HepG2 (cell line): ENCODE measurements at regions not wholly inside any gene's neighbourhood (a gene's known extent, or its start where the extent isn't known, plus 50 kb on each side); places are given as distances from the start of the nearest gene placed in this dataset.

ENCODE experiments used
- ATAC-seq: fragments of 200-7000 bp; cut with Tn5 transposase; 3 replicates; pipeline ENCODE4 v1.9.1; 2020; ENCODE audit warnings: mild to moderate bottlenecking, moderate library complexity
- BruUV-seq: library from RNA; stranded (reverse); fragments of 400-500 nt; replicated peaks from 2 replicates; lab custom pipeline; 2021; lab: Mats Ljungman, UMichigan
- CTCF ChIA-PET: fragments of 300-600 bp; formaldehyde crosslinking; extraction: SDS; loops from one replicate; lab custom pipeline; 2021; ENCODE audit warnings: low total read pairs, inconsistent platforms, low intra/inter-chr PET ratio; lab: Yijun Ruan, JAX
- POLR2A ChIA-PET: fragments of 350-600 bp; sonication (Branson Sonifier 250); formaldehyde crosslinking; loops from one replicate; lab custom pipeline; 2020; ENCODE audit warnings: antibody characterized with exemption, inconsistent platforms; lab: Yijun Ruan, JAX
- DNase-seq: peaks from one replicate; pipeline ENCODE4 v3.0.0-alpha.2; 2015; ENCODE audit warnings: low spot score
- FAIRE-seq: peaks from 3 replicates; lab custom pipeline; 2011; peaks lifted over from hg19 to GRCh38; lab: Jason Lieb, UNC
- H2AFZ ChIP-seq: one replicate; pipeline ENCODE4 v1.6.1; 2011; ENCODE audit warnings: low read length, inconsistent platforms
- H3K27ac ChIP-seq: fragments of 300-600 bp; 3 replicates; pipeline ENCODE4 v1.8.0; 2011; ENCODE audit warnings: mixed run types, mild to moderate bottlenecking, mixed read lengths, low read length, inconsistent platforms; ENCODE audit not compliant: insufficient read depth; ENCODE audit errors: extremely low read length
- H3K27me3 ChIP-seq, 2 experiments: fragments of 200-600 bp in 1 of 2; 2 replicates in 1 of 2; 3 replicates in 1 of 2; pipeline versions ENCODE4 v1.6.0 to v1.8.0; 2011; ENCODE audit warnings: low read length in 2 of 2, mild to moderate bottlenecking in 2 of 2, moderate library complexity in 2 of 2, inconsistent platforms in 1 of 2; ENCODE audit not compliant: insufficient read depth in 2 of 2, control insufficient read depth in 1 of 2
- H3K36me3 ChIP-seq, 2 experiments: fragments of 200-600 bp in 1 of 2; replicated peaks in 1 of 2; 2 replicates in 1 of 2; 3 replicates in 1 of 2; pipeline versions ENCODE4 v1.5.1 to v1.8.0; 2011; ENCODE audit warnings: low read length in 2 of 2, inconsistent platforms in 1 of 2; ENCODE audit not compliant: insufficient read depth in 2 of 2, control insufficient read depth in 1 of 2
- H3K4me1 ChIP-seq: 2 replicates; pipeline ENCODE4 v1.5.1; 2012; ENCODE audit warnings: low read length, inconsistent platforms; ENCODE audit not compliant: insufficient read depth
- H3K4me2 ChIP-seq: 2 replicates; pipeline ENCODE4 v1.6.0; 2011; ENCODE audit warnings: low read depth, low read length, inconsistent platforms
- H3K4me3 ChIP-seq, 3 experiments: fragments of 200-600 bp in 1 of 3; sonication (generic), shearing (Covaris generic) in 1 of 3; replicated peaks in 1 of 3; 2 replicates each; pipeline ENCODE4 v1.5.1; 2011 to 2016; ENCODE audit warnings: low read length in 3 of 3, inconsistent platforms in 2 of 3, low read depth in 2 of 3, mild to moderate bottlenecking in 2 of 3, control low read depth in 1 of 3, mixed read lengths in 1 of 3; ENCODE audit not compliant: insufficient read depth in 1 of 3
- H3K79me2 ChIP-seq: one replicate; pipeline ENCODE4 v1.6.1; 2011; ENCODE audit warnings: low read length, inconsistent platforms; ENCODE audit not compliant: insufficient read depth
- H3K9ac ChIP-seq: 2 replicates; pipeline ENCODE4 v1.6.0; 2011; ENCODE audit warnings: mild to moderate bottlenecking, low read depth, low read length, inconsistent platforms; ENCODE audit not compliant: insufficient read depth
- H3K9me3 ChIP-seq: 2 replicates; pipeline ENCODE4 v1.5.1; 2012; ENCODE audit warnings: mild to moderate bottlenecking, low read length
- H4K20me1 ChIP-seq: 2 replicates; pipeline ENCODE4 v1.6.0; 2011; ENCODE audit warnings: inconsistent platforms, mild to moderate bottlenecking, low read length, moderate library complexity; ENCODE audit not compliant: insufficient read depth
- ARID4A ChIP-seq: sonication (generic); formaldehyde crosslinking; IDR thresholded peaks from 2 replicates; pipeline ENCODE4 v1.5.0; 2020; ENCODE audit warnings: mild to moderate bottlenecking, missing genetic modification reagents, borderline replicate concordance
- MAFF ChIP-seq: IDR thresholded peaks from 2 replicates; pipeline ENCODE4 v1.6.1; 2011; ENCODE audit warnings: low read depth, low read length, improper control_type of control experiment
- MLLT10 ChIP-seq: sonication (generic); formaldehyde crosslinking; IDR thresholded peaks from 2 replicates; pipeline ENCODE4 v1.4.0; 2020; ENCODE audit warnings: missing genetic modification reagents
- NFIC ChIP-seq: IDR thresholded peaks from 2 replicates; pipeline ENCODE4 v1.6.1; 2012; ENCODE audit warnings: mild to moderate bottlenecking, low read length, inconsistent platforms
- RERE ChIP-seq: IDR thresholded peaks from 2 replicates; pipeline ENCODE4 v1.6.1; 2016; ENCODE audit warnings: low read depth, missing genetic modification reagents, missing compliant biosample characterization
- ZFP82 ChIP-seq: sonication (generic); formaldehyde crosslinking; IDR thresholded peaks from 2 replicates; pipeline ENCODE4 v1.5.1; 2020; ENCODE audit warnings: mild to moderate bottlenecking, missing genetic modification reagents, borderline replicate concordance
- in situ Hi-C: cut with HindIII; loops from 2 replicates; pipeline ENCODE4 v1.10.0; 2017; ENCODE audit warnings: low pct_unique_long_range_greater_than_20kb; ENCODE audit not compliant: extremely low pct_ligation_motif_present
- intact Hi-C: fragments of 100-400 bp; cut with micrococcal nuclease; formaldehyde crosslinking; loops from one replicate; pipeline ENCODE4 v1.10.0; 2022; ENCODE audit not compliant: unreplicated experiment

GRCh38 chr13:68057836-68058235 is 827.7 kb upstream of the PCDH9 start:
- intact Hi-C loops (no loop called here), in situ Hi-C loops (no loop called here)
- TF ChIP-seq MLLT10 = no peak
- TF ChIP-seq MAFF = no peak
- no peak for TF ChIP-seq NFIC
- TF ChIP-seq ZFP82 (CRISPR knock-in tag) = no peak
- TF ChIP-seq RERE = no peak
- no peak for TF ChIP-seq ARID4A (CRISPR knock-in tag)
- no peak for FAIRE-seq
- H3K4me3 ChIP-seq = no peak overlapping the region
- CTCF ChIA-PET = no interaction called here
- POLR2A ChIA-PET = no interaction called here
- H3K9ac ChIP-seq = no peak overlapping the region
- no peak overlapping the region for H2AFZ ChIP-seq
- no peak overlapping the region for H3K27ac ChIP-seq
- H3K36me3 ChIP-seq = no peaks in the 10 kb centered on the region
- H3K4me1 ChIP-seq = 0 out of 2 replicates have a peak, but pooled peaks cover 4% of the 10 kb centered on the region
- H3K27me3 ChIP-seq = no peaks in the 10 kb centered on the region
- no peak for DNase-seq
- H3K79me2 ChIP-seq = no peaks in the 10 kb centered on the region
- peaks cover 6% of the 10 kb centered on the region; the same call in 1 of the 2 replicates for H3K9me3 ChIP-seq
- ATAC-seq = no peak
- no peaks in the 10 kb centered on the region for H4K20me1 ChIP-seq
- no peak overlapping the region for H3K4me2 ChIP-seq
- BruUV-seq = no TSS peak
